H1 (cell line): ENCODE measurements at regions not wholly inside any gene's neighbourhood (a gene's known extent, or its start where the extent isn't known, plus 50 kb on each side); places are given as distances from the start of the nearest gene placed in this dataset.

Experiments
- CTCF ChIA-PET: fragments of 300-600 bp; sonication (Branson Sonifier 250); formaldehyde crosslinking; loops from one replicate; lab custom pipeline; 2021; ENCODE audit not compliant: partially characterized antibody; lab: Charles Lee
- POLR2A ChIA-PET: fragments of 300-600 bp; sonication (Branson Sonifier 250); formaldehyde crosslinking; loops from one replicate; lab custom pipeline; 2021; ENCODE audit warnings: inconsistent platforms; ENCODE audit not compliant: partially characterized antibody; lab: Charles Lee
- DNase-seq, 2 experiments: peaks; one replicate each; pipeline versions ENCODE4 v3.0.0 to v3.0.0-alpha.2; 2010 to 2022; ENCODE audit warnings: low spot score in 2 of 2, low read depth in 1 of 2, mixed read lengths in 1 of 2
- FAIRE-seq: peaks from 2 replicates; lab custom pipeline; 2011; peaks lifted over from hg19 to GRCh38; lab: Jason Lieb, UNC
- H2AFZ ChIP-seq: 2 replicates; pipeline ENCODE4 v1.8.1; 2012; ENCODE audit warnings: low read length, inconsistent platforms
- H2AK5ac ChIP-seq: 2 replicates; pipeline ENCODE4 v1.6.1; 2013; ENCODE audit warnings: low read depth, low read length
- H2BK120ac ChIP-seq: replicated peaks from 2 replicates; pipeline ENCODE3; 2013; ENCODE audit warnings: low read depth, low read length, inconsistent platforms
- H2BK12ac ChIP-seq: 2 replicates; pipeline ENCODE4 v1.6.1; 2013; ENCODE audit warnings: low read depth, low read length
- H2BK15ac ChIP-seq: 2 replicates; pipeline ENCODE4 v1.6.1; 2013; ENCODE audit warnings: low read length
- H2BK20ac ChIP-seq: 2 replicates; pipeline ENCODE4 v1.6.1; 2013; ENCODE audit warnings: low read length
- H2BK5ac ChIP-seq: 2 replicates; pipeline ENCODE4 v1.6.1; 2013; ENCODE audit warnings: low read depth, low read length
- H3K14ac ChIP-seq: 2 replicates; pipeline ENCODE4 v1.6.1; 2013; ENCODE audit warnings: inconsistent platforms; ENCODE audit not compliant: insufficient read length
- H3K18ac ChIP-seq: 2 replicates; pipeline ENCODE4 v1.6.1; 2013; ENCODE audit warnings: low read length; ENCODE audit errors: extremely low read depth
- H3K23ac ChIP-seq: 2 replicates; pipeline ENCODE4 v1.6.1; 2013; ENCODE audit warnings: inconsistent platforms; ENCODE audit not compliant: insufficient read length
- H3K23me2 ChIP-seq: 2 replicates; pipeline ENCODE4 v1.6.1; 2013; ENCODE audit warnings: low read depth, low read length
- H3K27ac ChIP-seq: 2 replicates; pipeline ENCODE4 v1.6.1; 2011; ENCODE audit warnings: low read depth, low read length, inconsistent platforms
- H3K27me3 ChIP-seq, 4 experiments: replicated peaks in 1 of 4; 1 replicate in 1 of 4; 2 replicates in 3 of 4; pipeline versions ENCODE4 v1.6.1 to v1.8.1; 2011 to 2013; ENCODE audit warnings: low read length in 3 of 4, mild to moderate bottlenecking in 3 of 4, inconsistent platforms in 2 of 4, mixed read lengths in 2 of 4, moderate library complexity in 1 of 4; ENCODE audit not compliant: control insufficient read depth in 3 of 4, insufficient read depth in 3 of 4; ENCODE audit errors: extremely low read depth in 1 of 4
- H3K36me3 ChIP-seq, 4 experiments: 2 replicates each; pipeline versions ENCODE4 v1.6.1 to v1.8.1; 2011 to 2013; ENCODE audit warnings: mild to moderate bottlenecking in 4 of 4, low read length in 3 of 4, moderate library complexity in 2 of 4, control low read depth in 1 of 4, inconsistent platforms in 1 of 4; ENCODE audit not compliant: insufficient read depth in 4 of 4, control insufficient read depth in 2 of 4
- H3K4ac ChIP-seq: replicated peaks from 2 replicates; pipeline ENCODE3; 2013; ENCODE audit warnings: low read length, low read depth, mixed read lengths, inconsistent platforms; ENCODE audit not compliant: insufficient read length
- H3K4me1 ChIP-seq, 4 experiments: replicated peaks in 1 of 4; 1 replicate in 1 of 4; 2 replicates in 3 of 4; pipeline versions ENCODE4 v1.6.1 to v1.8.1; 2011 to 2013; ENCODE audit warnings: low read length in 3 of 4, inconsistent platforms in 2 of 4, mixed read lengths in 1 of 4; ENCODE audit not compliant: insufficient read depth in 4 of 4, control insufficient read depth in 3 of 4
- H3K4me2 ChIP-seq, 2 experiments: 2 replicates each; pipeline versions ENCODE4 v1.6.1 to v1.8.1; 2011 to 2013; ENCODE audit warnings: low read depth in 2 of 2, low read length in 2 of 2, control low read depth in 1 of 2, inconsistent platforms in 1 of 2, mild to moderate bottlenecking in 1 of 2; ENCODE audit not compliant: insufficient read depth in 1 of 2
- H3K4me3 ChIP-seq, 4 experiments: fragments of 200-600, 300-600 bp in 1 of 4; sonication (generic), shearing (Covaris generic), sonication (Bioruptor Twin) in 1 of 4; 2 replicates each; pipeline versions ENCODE4 v1.5.1 to v1.8.1; 2011 to 2016; ENCODE audit warnings: low read length in 4 of 4, low read depth in 3 of 4, control low read depth in 2 of 4, inconsistent platforms in 2 of 4, mild to moderate bottlenecking in 2 of 4, mixed read lengths in 1 of 4, moderate library complexity in 1 of 4; ENCODE audit not compliant: insufficient read depth in 2 of 4; ENCODE audit errors: extremely low read depth in 1 of 4
- H3K56ac ChIP-seq: replicated peaks from 2 replicates; pipeline ENCODE3; 2013; ENCODE audit warnings: low read depth, mild to moderate bottlenecking, mixed read lengths, low read length, inconsistent platforms; ENCODE audit not compliant: insufficient read length
- H3K79me1 ChIP-seq: 2 replicates; pipeline ENCODE4 v1.6.1; 2013; ENCODE audit warnings: low read depth, low read length, control low read depth
- H3K79me2 ChIP-seq, 2 experiments: 2 replicates each; pipeline versions ENCODE4 v1.6.1 to v1.8.1; 2012 to 2013; ENCODE audit warnings: low read length in 2 of 2, mild to moderate bottlenecking in 2 of 2, inconsistent platforms in 1 of 2; ENCODE audit not compliant: insufficient read depth in 2 of 2, control insufficient read depth in 1 of 2
- H3K9ac ChIP-seq, 4 experiments: replicated peaks in 1 of 4; 1 replicate in 1 of 4; 2 replicates in 3 of 4; pipeline versions ENCODE4 v1.6.1 to v1.8.1; 2011 to 2013; ENCODE audit warnings: low read depth in 3 of 4, low read length in 3 of 4, control low read depth in 2 of 4, mild to moderate bottlenecking in 2 of 4, moderate library complexity in 2 of 4, inconsistent platforms in 1 of 4; ENCODE audit errors: extremely low read depth in 1 of 4
- H3K9me3 ChIP-seq, 2 experiments: 2 replicates each; pipeline versions ENCODE4 v1.6.1 to v1.8.1; 2012 to 2013; ENCODE audit warnings: mild to moderate bottlenecking in 2 of 2, moderate library complexity in 2 of 2, control low read depth in 1 of 2, inconsistent platforms in 1 of 2, low read depth in 1 of 2, low read length in 1 of 2, mixed read lengths in 1 of 2; ENCODE audit not compliant: insufficient read depth in 2 of 2
- H4K20me1 ChIP-seq, 2 experiments: replicated peaks in 1 of 2; 2 replicates each; pipeline versions ENCODE3 to v1.8.1; 2011 to 2013; ENCODE audit warnings: inconsistent platforms in 2 of 2, low read length in 2 of 2, mild to moderate bottlenecking in 1 of 2; ENCODE audit not compliant: insufficient read depth in 2 of 2, control insufficient read depth in 1 of 2
- H4K5ac ChIP-seq: 2 replicates; pipeline ENCODE4 v1.6.1; 2013; ENCODE audit warnings: low read length, low read depth, mixed read lengths, inconsistent platforms; ENCODE audit not compliant: insufficient read length
- H4K8ac ChIP-seq: 2 replicates; pipeline ENCODE4 v1.8.0; 2013; ENCODE audit warnings: mild to moderate bottlenecking, moderate library complexity, low read length, inconsistent platforms; ENCODE audit not compliant: insufficient read depth; ENCODE audit errors: extremely low read depth
- H4K91ac ChIP-seq: replicated peaks from 2 replicates; pipeline ENCODE3; 2013; ENCODE audit warnings: low read length, mixed read lengths, inconsistent platforms; ENCODE audit not compliant: insufficient read length
- ASH2L ChIP-seq: fragments of 200-600, 300-600 bp; sonication (generic); IDR thresholded peaks from one replicate; pipeline ENCODE4 v1.7.1; 2017; ENCODE audit warnings: low read length
- ATF2 ChIP-seq: IDR thresholded peaks from 2 replicates; pipeline ENCODE4 v1.6.1; 2012; ENCODE audit warnings: low read length, inconsistent platforms
- CTCF ChIP-seq, 3 experiments: IDR thresholded peaks; 1 replicate in 2 of 3; 2 replicates in 1 of 3; pipeline versions ENCODE4 v1.5.1 to v1.6.1; 2011; ENCODE audit warnings: low read length in 3 of 3, mild to moderate bottlenecking in 3 of 3, inconsistent platforms in 2 of 3, low read depth in 1 of 3, moderate library complexity in 1 of 3; ENCODE audit not compliant: insufficient read depth in 1 of 3; ENCODE audit errors: control extremely low read depth in 1 of 3
- KDM1A ChIP-seq: fragments of 200-600, 300-600 bp; sonication (generic); IDR thresholded peaks from 2 replicates; pipeline ENCODE4 v1.7.1; 2016; ENCODE audit warnings: mild to moderate bottlenecking, low read length, borderline replicate concordance
- POLR2A ChIP-seq, 2 experiments: IDR thresholded peaks; 1 replicate in 1 of 2; 2 replicates in 1 of 2; pipeline ENCODE4 v1.6.1; 2011; ENCODE audit warnings: low read depth in 2 of 2, low read length in 2 of 2, mild to moderate bottlenecking in 2 of 2; ENCODE audit errors: control extremely low read depth in 1 of 2
- RBBP5 ChIP-seq: IDR thresholded peaks from 2 replicates; pipeline ENCODE4 v1.7.1; 2012; ENCODE audit warnings: low read depth, mild to moderate bottlenecking, inconsistent platforms, low read length, moderate library complexity, borderline replicate concordance
- SP4 ChIP-seq: IDR thresholded peaks from 2 replicates; pipeline ENCODE4 v1.6.1; 2012; ENCODE audit warnings: low read length, inconsistent platforms
- SUZ12 ChIP-seq: fragments of 200-600 bp; sonication (generic); IDR thresholded peaks from 2 replicates; pipeline ENCODE4 v1.6.1; 2012; ENCODE audit warnings: mild to moderate bottlenecking, inconsistent platforms, low read length, moderate library complexity, mixed read lengths
- TCF12 ChIP-seq: IDR thresholded peaks from 2 replicates; pipeline ENCODE4 v1.6.1; 2011; ENCODE audit warnings: low read depth, mild to moderate bottlenecking, low read length
- ZNF274 ChIP-seq: IDR thresholded peaks from 2 replicates; pipeline ENCODE4 v1.7.0; 2012; ENCODE audit warnings: low read length, borderline replicate concordance; ENCODE audit errors: extremely low read depth
- WGBS, 2 experiments: shearing (Covaris generic) in 1 of 2; methylation state at CpG; one replicate each; pipeline versions ENCODE4 v1.1.6 to v1.1.7; 2013 to 2015; ENCODE audit warnings: low lambda C conversion rate in 2 of 2, mixed read lengths in 2 of 2, inconsistent platforms in 1 of 2, low coverage in 1 of 2, missing lambda C conversion rate in 1 of 2; ENCODE audit not compliant: insufficient replicate concordance in 2 of 2, insufficient coverage in 1 of 2, insufficient read length in 1 of 2; ENCODE audit errors: extremely low coverage in 1 of 2, missing lambda C conversion rate in 1 of 2; 5-methylcytosine and 5-hydroxymethylcytosine counted together

- no peak overlapping the region for H3K4ac ChIP-seq
- H3K4me2 ChIP-seq: no peak overlapping the region
- WGBS, 2 experiments: 91% methylated on average over 3 of the region's 3 CpGs; no CpG with 5 or more reads in 1 of the 2 experiments
- H4K91ac ChIP-seq: no peak overlapping the region
- no peak overlapping the region for H3K56ac ChIP-seq
- peaks cover 0 to 2% of the 10 kb centered on the region in 2 experiments for H4K20me1 ChIP-seq
- no peak overlapping the region for H2BK12ac ChIP-seq
- no peak overlapping the region for H3K23ac ChIP-seq
- H3K4me1 ChIP-seq: peaks cover 0 to 9% (median 2%) of the 10 kb centered on the region in 4 experiments; a peak in 4 of 7 replicates
- no peaks in the 10 kb centered on the region for H3K27me3 ChIP-seq
- H2BK15ac ChIP-seq: no peak overlapping the region
- H2BK20ac ChIP-seq: no peak overlapping the region
- no peak overlapping the region for H4K8ac ChIP-seq
- ChIA-PET CTCF (interaction anchor here (0.7 to 0.9 kb wide), 2 partner anchors 9 to 1067 kb away, joined by 3 read pairs; no protein-coding TSS in a partner anchor), POLR2A (interaction anchor here (0.7 kb wide), 1 partner anchor 11 kb away, joined by 3 read pairs; no protein-coding TSS in a partner anchor)
- no peak overlapping the region for H3K14ac ChIP-seq
- no peaks in the 10 kb centered on the region for H3K36me3 ChIP-seq
- H2BK120ac ChIP-seq: no peak overlapping the region
- no peaks in the 10 kb centered on the region; the same call in 1 of the 2 replicates for H3K79me1 ChIP-seq
- H2AFZ ChIP-seq: no peak overlapping the region
- H3K18ac ChIP-seq: no peak overlapping the region
- H3K79me2 ChIP-seq: peaks cover 0 to 20% of the 10 kb centered on the region in 2 experiments; a peak in 2 of 4 replicates
- no peak overlapping the region for H2AK5ac ChIP-seq
- no peak for DNase-seq
- H3K4me3 ChIP-seq: no peak overlapping the region
- no peak overlapping the region for H3K27ac ChIP-seq
- no peak overlapping the region for H2BK5ac ChIP-seq
- FAIRE-seq: no peak
- H4K5ac ChIP-seq: no peak overlapping the region
- H3K9ac ChIP-seq: no peak overlapping the region
- no peaks in the 10 kb centered on the region; the same call in 1 of the 2 replicates for H3K23me2 ChIP-seq
- no peaks in the 10 kb centered on the region for H3K9me3 ChIP-seq
- no peak for TF ChIP-seq ZNF274
- no peak for TF ChIP-seq SP4
- TF ChIP-seq RBBP5: no peak
- no peak for TF ChIP-seq KDM1A
- no peak for TF ChIP-seq SUZ12
- no peak for TF ChIP-seq ATF2
- TF ChIP-seq POLR2A (IDR thresholded peaks at IDR 0.05; ENCODE audit: control extremely low read depth in 1 of 2, low read depth in 2 of 2, low read length in 2 of 2): no peak
- TF ChIP-seq CTCF (IDR thresholded peaks at IDR 0.05; ENCODE audit: control extremely low read depth in 1 of 3, insufficient read depth in 1 of 3, low read depth in 1 of 3, low read length in 3 of 3): no peak
- no peak for TF ChIP-seq ASH2L
- TF ChIP-seq TCF12: no peak
Observed at GRCh38 chr6:21949211-21949801, 347.5 kb downstream of the PRL start.
